ENCODE measurements at regions not wholly inside any gene's neighbourhood (a gene's known extent, or its start where the extent isn't known, plus 50 kb on each side); places are given as distances from the start of the nearest gene placed in this dataset.

DNA sequence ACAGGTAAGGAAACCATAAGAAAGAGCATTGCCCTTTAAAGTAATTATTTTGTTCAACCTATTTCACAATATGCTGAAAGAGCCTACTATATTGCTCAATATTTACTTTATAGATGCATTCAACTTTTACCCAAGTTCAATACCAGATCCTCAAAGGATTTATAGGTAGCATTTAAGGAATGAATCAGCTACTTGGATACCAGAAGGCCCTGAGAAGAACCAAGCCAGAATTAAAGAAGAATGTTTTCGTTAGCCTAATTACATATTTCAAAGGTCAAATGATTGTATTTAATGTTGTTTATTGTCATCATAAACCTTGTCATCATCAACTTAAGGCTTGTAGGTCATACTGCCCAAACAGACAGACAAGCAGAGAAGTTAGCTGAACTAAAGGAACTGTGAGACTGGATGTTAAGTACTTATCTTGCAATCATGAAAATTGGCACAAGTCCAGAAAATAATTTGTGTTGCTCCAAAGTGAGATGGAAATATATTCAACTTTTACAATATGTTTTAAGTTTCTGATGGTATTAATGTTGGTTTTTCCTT lies 636.7 kb downstream of the RFPL4B start:
- H3K27ac ChIP-seq (ENCODE audit: low read length): no peak overlapping the region
- H3K4me1 ChIP-seq (ENCODE audit: insufficient read depth, low read length): no peaks in the 10 kb centered on the region
- no peak overlapping the region for H3K4me3 ChIP-seq (ENCODE audit: low read length)
- H3K9ac ChIP-seq (ENCODE audit: low read depth, low read length): no peak overlapping the region
- no peaks in the 10 kb centered on the region for H3K9me3 ChIP-seq (ENCODE audit: insufficient read depth, low read depth, low read length)
- no peaks in the 10 kb centered on the region for H3K27me3 ChIP-seq (ENCODE audit: insufficient read depth, low read length)
- H3K36me3 ChIP-seq (ENCODE audit: insufficient read depth, low read depth, low read length): no peaks in the 10 kb centered on the region

DNA sequence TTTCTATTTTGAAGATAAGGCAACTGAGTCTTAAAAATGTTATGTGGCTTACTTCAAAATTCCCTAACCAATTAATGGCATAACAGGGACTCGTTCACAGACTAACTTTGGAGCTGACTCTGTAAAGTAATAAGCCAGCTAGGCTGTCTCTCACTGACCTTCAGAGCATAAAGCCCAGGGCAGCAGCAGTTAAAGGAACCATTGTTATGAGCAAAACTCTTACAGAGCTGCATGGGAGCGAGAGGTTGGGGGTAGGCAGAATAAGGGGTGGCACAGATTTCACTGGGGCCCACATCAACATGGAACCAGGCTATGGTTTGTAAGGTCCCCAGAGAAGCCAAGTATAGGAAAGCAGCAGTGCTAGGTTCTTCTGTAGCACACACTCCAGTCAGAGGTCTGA lies 637.8 kb downstream of the RFPL4B start:
- Histone ChIP-seq H3K4me1 (ENCODE audit: insufficient read depth, low read length) (no peaks in the 10 kb centered on the region), H3K27me3 (ENCODE audit: insufficient read depth, low read length) (no peaks in the 10 kb centered on the region), H3K36me3 (ENCODE audit: insufficient read depth, low read depth, low read length) (no peaks in the 10 kb centered on the region), H3K9ac (ENCODE audit: low read depth, low read length) (no peak overlapping the region), H3K27ac (ENCODE audit: low read length) (no peak overlapping the region), H3K9me3 (ENCODE audit: insufficient read depth, low read depth, low read length) (no peaks in the 10 kb centered on the region), H3K4me3 (ENCODE audit: low read length) (no peak overlapping the region)

DNA sequence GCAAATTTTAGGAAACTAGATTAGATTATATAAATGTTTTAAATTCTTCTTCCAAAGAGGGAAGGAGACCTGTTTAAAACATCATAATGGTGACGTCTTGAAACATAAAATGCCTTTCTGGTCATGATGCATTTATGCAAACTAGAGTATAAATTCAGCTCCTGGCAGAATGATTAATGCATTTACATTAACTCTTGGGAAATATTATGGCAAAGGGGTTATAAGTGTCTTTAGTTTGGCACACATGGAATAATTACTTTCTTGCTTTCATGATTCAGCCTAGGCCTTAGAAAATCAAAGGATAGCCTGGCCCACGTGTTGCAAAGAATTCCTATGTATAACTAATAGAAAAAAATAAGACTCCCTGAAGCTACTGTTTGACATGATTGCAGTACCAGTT lies 639.2 kb downstream of the RFPL4B start:
- Histone ChIP-seq H3K27ac (ENCODE audit: low read length) (no peak overlapping the region), H3K9ac (ENCODE audit: low read depth, low read length) (no peak overlapping the region), H3K4me1 (ENCODE audit: insufficient read depth, low read length) (no peaks in the 10 kb centered on the region), H3K9me3 (ENCODE audit: insufficient read depth, low read depth, low read length) (no peaks in the 10 kb centered on the region), H3K4me3 (ENCODE audit: low read length) (no peak overlapping the region), H3K27me3 (ENCODE audit: insufficient read depth, low read length) (no peaks in the 10 kb centered on the region), H3K36me3 (ENCODE audit: insufficient read depth, low read depth, low read length) (no peaks in the 10 kb centered on the region)

DNA sequence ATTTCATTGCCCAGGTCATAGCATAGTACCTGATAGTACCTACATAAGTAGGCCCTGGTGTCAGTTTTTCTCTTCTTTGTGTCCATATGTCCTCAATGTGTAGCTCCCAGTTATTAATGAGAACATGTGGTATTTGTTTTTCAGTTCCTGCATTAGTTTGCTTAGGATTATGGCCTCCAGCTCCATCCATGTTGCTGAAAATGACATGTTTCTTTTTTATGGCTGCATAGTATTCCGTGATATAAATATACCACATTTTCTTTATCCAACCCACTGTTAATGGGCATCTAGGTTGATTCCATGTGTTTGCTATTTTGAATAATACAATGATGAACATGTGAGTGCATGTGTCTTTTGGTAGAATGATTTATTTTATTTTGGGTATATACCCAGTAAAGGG lies 641.6 kb downstream of the RFPL4B start:
- Histone ChIP-seq H3K9me3 (ENCODE audit: insufficient read depth, low read depth, low read length) (no peaks in the 10 kb centered on the region; the same call in 1 of the 2 replicates), H3K27me3 (ENCODE audit: insufficient read depth, low read length) (no peaks in the 10 kb centered on the region), H3K36me3 (ENCODE audit: insufficient read depth, low read depth, low read length) (no peaks in the 10 kb centered on the region), H3K4me3 (ENCODE audit: low read length) (no peak overlapping the region), H3K4me1 (ENCODE audit: insufficient read depth, low read length) (no peaks in the 10 kb centered on the region), H3K27ac (ENCODE audit: low read length) (no peak overlapping the region), H3K9ac (ENCODE audit: low read depth, low read length) (no peak overlapping the region)

GRCh38 chr6:112990971-112991370 lies 643.8 kb downstream of the RFPL4B start:
- no peak overlapping the region for H3K27ac ChIP-seq (ENCODE audit: low read length)
- H3K4me3 ChIP-seq (ENCODE audit: low read length): no peak overlapping the region
- H3K4me1 ChIP-seq (ENCODE audit: insufficient read depth, low read length): no peaks in the 10 kb centered on the region
- H3K36me3 ChIP-seq (ENCODE audit: insufficient read depth, low read depth, low read length): no peaks in the 10 kb centered on the region
- H3K9me3 ChIP-seq (ENCODE audit: insufficient read depth, low read depth, low read length): no peaks in the 10 kb centered on the region; the same call in 1 of the 2 replicates
- no peak overlapping the region for H3K9ac ChIP-seq (ENCODE audit: low read depth, low read length)
- no peaks in the 10 kb centered on the region for H3K27me3 ChIP-seq (ENCODE audit: insufficient read depth, low read length)

- H3K4me3 ChIP-seq (ENCODE audit: low read length): no peak overlapping the region
- H3K27ac ChIP-seq (ENCODE audit: low read length): no peak overlapping the region
- H3K9ac ChIP-seq (ENCODE audit: low read depth, low read length): no peak overlapping the region
- H3K27me3 ChIP-seq (ENCODE audit: insufficient read depth, low read length): no peaks in the 10 kb centered on the region
- no peaks in the 10 kb centered on the region for H3K36me3 ChIP-seq (ENCODE audit: insufficient read depth, low read depth, low read length)
- no peaks in the 10 kb centered on the region for H3K4me1 ChIP-seq (ENCODE audit: insufficient read depth, low read length)
- H3K9me3 ChIP-seq (ENCODE audit: insufficient read depth, low read depth, low read length): no peaks in the 10 kb centered on the region; the same call in 1 of the 2 replicates
Observed at GRCh38 chr6:112991912-112992311, 644.8 kb downstream of the RFPL4B start.

DNA sequence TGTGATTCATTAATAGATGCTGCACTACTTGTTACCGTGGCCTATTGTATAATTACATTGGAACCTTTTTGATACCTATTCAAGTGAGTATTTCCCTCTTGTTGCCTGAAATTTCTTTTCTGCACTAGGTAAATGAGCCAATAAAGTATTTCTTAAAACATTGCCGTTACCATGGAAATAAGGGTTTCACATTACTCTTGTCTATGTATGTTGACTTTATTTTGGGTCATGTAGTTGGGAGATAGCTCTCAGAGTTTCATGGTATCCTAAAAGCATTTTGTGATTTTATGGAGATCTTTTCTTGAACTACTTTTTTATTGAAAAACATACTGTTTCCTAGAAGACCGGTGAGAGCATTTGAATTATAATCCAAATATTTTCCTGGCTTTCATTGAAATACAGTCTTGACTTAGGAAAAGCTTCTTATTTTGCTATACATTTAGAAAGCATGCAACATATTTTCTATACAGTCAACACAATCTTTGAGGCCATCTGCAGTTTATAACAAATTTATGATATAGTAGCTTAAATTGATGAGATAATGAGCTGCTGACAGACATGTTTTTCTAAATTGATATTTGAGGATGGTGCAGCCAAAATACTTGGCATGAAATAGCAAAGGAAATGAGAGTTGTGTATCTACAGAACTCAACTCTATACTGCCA lies 650.4 kb downstream of the RFPL4B start:
- Histone ChIP-seq H3K4me1 (ENCODE audit: insufficient read depth, low read length) (no peaks in the 10 kb centered on the region), H3K36me3 (ENCODE audit: insufficient read depth, low read depth, low read length) (no peaks in the 10 kb centered on the region), H3K4me3 (ENCODE audit: low read length) (no peak overlapping the region), H3K27me3 (ENCODE audit: insufficient read depth, low read length) (no peaks in the 10 kb centered on the region), H3K9me3 (ENCODE audit: insufficient read depth, low read depth, low read length) (no peaks in the 10 kb centered on the region; the same call in 1 of the 2 replicates), H3K9ac (ENCODE audit: low read depth, low read length) (no peak overlapping the region), H3K27ac (ENCODE audit: low read length) (no peak overlapping the region)

- Histone ChIP-seq H3K4me1 (ENCODE audit: insufficient read depth, low read length) (peaks cover 21% of the 10 kb centered on the region), H3K36me3 (ENCODE audit: insufficient read depth, low read depth, low read length) (no peaks in the 10 kb centered on the region), H3K9ac (ENCODE audit: low read depth, low read length) (no peak overlapping the region; the same call in 1 of the 2 replicates), H3K4me3 (ENCODE audit: low read length) (no peak overlapping the region), H3K9me3 (ENCODE audit: insufficient read depth, low read depth, low read length) (no peaks in the 10 kb centered on the region), H3K27ac (ENCODE audit: low read length) (no peak overlapping the region), H3K27me3 (ENCODE audit: insufficient read depth, low read length) (no peaks in the 10 kb centered on the region)
Observed at GRCh38 chr6:113004054-113004453, 656.9 kb downstream of the RFPL4B start.

GRCh38 chr6:113004470-113005270 lies 657.5 kb downstream of the RFPL4B start:
- no peak overlapping the region for H3K27ac ChIP-seq (ENCODE audit: low read length)
- H3K4me3 ChIP-seq (ENCODE audit: low read length): no peak overlapping the region
- peak overlapping the region; percentile 16; the same call in 1 of the 2 replicates for H3K9ac ChIP-seq (ENCODE audit: low read depth, low read length)
- no peaks in the 10 kb centered on the region for H3K27me3 ChIP-seq (ENCODE audit: insufficient read depth, low read length)
- H3K4me1 ChIP-seq (ENCODE audit: insufficient read depth, low read length): peaks cover 21% of the 10 kb centered on the region
- H3K9me3 ChIP-seq (ENCODE audit: insufficient read depth, low read depth, low read length): no peaks in the 10 kb centered on the region
- no peaks in the 10 kb centered on the region for H3K36me3 ChIP-seq (ENCODE audit: insufficient read depth, low read depth, low read length)

GRCh38 chr6:113006494-113006893 lies 659.4 kb downstream of the RFPL4B start:
- Histone ChIP-seq H3K27ac (ENCODE audit: low read length) (no peak overlapping the region), H3K36me3 (ENCODE audit: insufficient read depth, low read depth, low read length) (no peaks in the 10 kb centered on the region), H3K4me1 (ENCODE audit: insufficient read depth, low read length) (peaks cover 21% of the 10 kb centered on the region), H3K4me3 (ENCODE audit: low read length) (no peak overlapping the region), H3K9me3 (ENCODE audit: insufficient read depth, low read depth, low read length) (no peaks in the 10 kb centered on the region), H3K9ac (ENCODE audit: low read depth, low read length) (no peak overlapping the region), H3K27me3 (ENCODE audit: insufficient read depth, low read length) (no peaks in the 10 kb centered on the region)

GRCh38 chr6:113009682-113010081 lies 662.6 kb downstream of the RFPL4B start:
- H3K27ac ChIP-seq (ENCODE audit: low read length): no peak overlapping the region
- no peak overlapping the region for H3K4me3 ChIP-seq (ENCODE audit: low read length)
- peaks cover 12% of the 10 kb centered on the region for H3K4me1 ChIP-seq (ENCODE audit: insufficient read depth, low read length)
- no peaks in the 10 kb centered on the region for H3K9me3 ChIP-seq (ENCODE audit: insufficient read depth, low read depth, low read length)
- no peaks in the 10 kb centered on the region for H3K27me3 ChIP-seq (ENCODE audit: insufficient read depth, low read length)
- no peaks in the 10 kb centered on the region for H3K36me3 ChIP-seq (ENCODE audit: insufficient read depth, low read depth, low read length)
- H3K9ac ChIP-seq (ENCODE audit: low read depth, low read length): no peak overlapping the region

Data from iPS-20b (cell line).